HG03025 (cell line): ENCODE measurements at regions not wholly inside any gene's neighbourhood (a gene's known extent, or its start where the extent isn't known, plus 50 kb on each side); places are given as distances from the start of the nearest gene placed in this dataset.

ENCODE experiments used
- ATAC-seq: cut with Tn5 transposase; IDR thresholded peaks from one replicate; pipeline ENCODE4 v1.9.1; 2021; ENCODE audit warnings: mild to moderate bottlenecking, moderate library complexity; ENCODE audit not compliant: unreplicated experiment, low FRiP score

GRCh38 chr18:41842886-41843285 is 112.1 kb upstream of the PIK3C3 start:
- no peak for ATAC-seq

GRCh38 chr18:41829647-41830516 is 125.2 kb upstream of the PIK3C3 start:
- no peak for ATAC-seq

DNA sequence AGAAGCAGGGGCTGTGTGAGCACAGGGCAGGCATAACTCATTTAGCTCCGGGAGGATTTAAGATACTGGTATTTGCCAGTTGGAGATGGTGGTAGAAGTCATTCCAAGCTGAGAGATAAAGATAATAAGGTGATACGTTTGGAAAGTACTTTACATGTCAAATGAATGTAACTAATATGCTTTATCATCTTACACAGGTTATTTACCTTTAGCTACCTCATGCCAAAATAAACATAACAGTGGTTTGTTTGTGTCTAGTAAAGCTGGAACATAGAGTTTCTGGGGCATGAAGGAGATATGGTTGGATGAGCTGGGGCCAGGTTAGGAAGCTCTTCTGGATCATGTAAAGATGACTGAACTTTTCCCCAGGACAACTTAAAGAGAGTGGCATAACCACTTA is 126.9 kb upstream of the PIK3C3 start:
- ATAC-seq, result no peak

DNA sequence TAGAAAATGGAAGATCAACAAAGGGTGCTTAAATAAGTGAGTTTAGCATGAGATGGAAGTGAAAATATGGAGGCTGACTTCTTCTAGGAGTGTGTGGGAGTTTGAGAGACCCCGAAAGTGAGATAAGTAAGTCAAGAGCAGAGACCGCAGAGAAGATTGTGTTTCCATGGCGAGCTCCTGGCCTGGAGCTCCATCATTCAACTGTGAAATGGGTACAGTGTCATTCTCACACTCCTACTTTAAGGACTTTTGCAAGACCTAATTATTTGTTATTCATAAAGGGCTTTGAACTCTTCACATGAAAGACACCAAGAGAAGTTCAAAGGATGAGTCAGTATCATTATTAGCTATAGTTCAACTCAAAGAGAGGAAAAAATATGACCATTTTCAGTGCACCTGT is 134.2 kb upstream of the PIK3C3 start:
- ATAC-seq, result no peak

- ATAC-seq, result no peak
Measured at GRCh38 chr18:41818381-41819355, 136.4 kb upstream of the PIK3C3 start.

DNA sequence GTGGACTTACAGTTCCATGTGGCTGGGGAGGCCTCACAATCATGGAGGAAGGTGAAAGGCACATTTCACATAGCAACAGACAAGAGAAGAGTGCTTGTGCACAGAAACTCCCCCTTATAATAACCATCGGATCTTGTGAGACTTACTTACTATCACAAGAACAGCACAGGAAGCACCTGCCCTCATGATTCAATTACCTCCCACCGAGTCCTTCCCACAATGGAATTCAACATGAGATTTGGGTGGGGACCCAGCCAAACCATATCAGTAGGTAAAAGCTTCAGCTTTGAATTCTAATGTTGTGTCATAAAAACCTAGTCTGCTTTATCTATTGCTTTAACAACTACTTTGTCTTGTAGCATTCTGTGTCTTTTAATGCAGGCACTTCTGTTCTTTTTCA is 140.4 kb upstream of the PIK3C3 start:
- no peak for ATAC-seq

- no peak for ATAC-seq
Measured at GRCh38 chr18:41809652-41810051, 145.4 kb upstream of the PIK3C3 start.

DNA sequence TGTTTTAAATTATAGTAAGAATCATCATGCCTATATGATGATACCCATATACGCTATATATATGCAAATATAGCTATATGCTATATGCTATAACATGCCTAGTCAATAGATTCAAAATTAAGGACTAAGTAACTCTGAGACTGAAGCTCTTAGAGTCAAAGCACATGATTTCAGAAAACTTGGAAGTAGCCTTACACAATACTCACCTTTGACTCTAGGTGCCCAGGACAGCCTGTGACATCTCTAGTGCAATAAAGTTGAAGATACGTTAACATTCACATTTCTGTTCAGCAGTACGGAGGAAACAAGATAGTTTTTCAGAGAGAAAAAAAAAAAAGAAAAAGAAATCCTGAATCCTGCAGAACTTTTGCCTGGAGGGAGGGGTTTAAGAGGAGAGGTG is 149.7 kb upstream of the PIK3C3 start:
- ATAC-seq, result no peak

DNA sequence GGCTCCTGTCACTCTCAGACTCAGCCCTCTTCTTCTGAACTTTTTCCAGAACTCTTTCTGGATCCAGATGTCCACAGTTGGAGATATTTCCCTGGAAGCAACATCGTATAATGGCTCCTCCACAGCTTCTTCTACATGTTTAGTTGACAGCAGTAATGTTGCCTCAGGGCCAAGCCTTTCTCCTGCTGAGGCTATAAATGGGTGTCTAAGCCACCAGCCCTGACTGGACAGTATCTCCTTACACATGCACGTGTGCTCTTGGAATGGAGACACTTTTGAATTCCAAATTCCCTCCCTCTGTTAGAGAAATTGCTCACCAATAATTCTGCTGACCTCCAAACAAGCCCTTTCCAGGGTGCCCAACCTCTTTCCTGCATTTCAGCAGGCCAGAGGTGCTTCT is 156.2 kb upstream of the PIK3C3 start:
- no peak for ATAC-seq

DNA sequence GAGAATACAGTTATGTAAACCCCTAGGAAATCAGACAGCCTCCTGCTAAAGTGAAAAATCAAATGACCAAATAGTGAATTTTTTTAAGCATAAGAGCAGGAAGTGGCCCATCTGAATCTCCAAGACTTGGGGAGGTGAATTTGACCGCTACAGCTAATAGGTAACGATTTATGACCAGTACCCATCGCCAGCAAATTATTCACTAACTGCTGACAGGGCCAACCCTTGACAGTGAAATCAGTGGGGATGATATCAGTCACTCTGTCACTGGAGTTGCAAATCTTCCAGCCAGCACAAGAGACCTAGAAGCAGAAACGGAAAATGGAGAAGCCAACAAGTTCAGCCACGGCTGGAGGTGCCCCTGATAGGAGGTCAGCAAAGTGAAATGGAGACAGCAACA is 164.3 kb upstream of the PIK3C3 start:
- ATAC-seq, result no peak

DNA sequence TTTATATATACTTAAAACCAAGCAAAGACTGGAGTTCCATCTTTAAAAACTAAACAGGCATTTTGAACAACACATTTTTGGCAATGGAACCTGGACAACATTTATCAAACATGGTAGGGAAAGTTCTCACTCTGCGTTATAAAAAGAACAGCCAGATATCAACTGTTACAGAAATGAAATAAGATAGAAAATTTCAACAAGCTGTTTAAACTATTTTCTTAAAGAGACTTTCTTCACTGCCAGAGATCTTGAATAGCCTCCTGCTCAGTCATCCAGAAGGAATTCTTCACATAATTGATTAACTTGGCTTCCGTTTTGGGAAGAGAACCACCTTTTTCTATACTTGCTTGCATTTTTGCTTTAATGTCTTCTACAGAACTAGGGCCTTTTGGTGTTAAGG is 166.0 kb upstream of the PIK3C3 start:
- no peak for ATAC-seq

GRCh38 chr18:41783879-41784278 is 171.2 kb upstream of the PIK3C3 start:
- no peak for ATAC-seq

- ATAC-seq, result no peak
Measured at GRCh38 chr18:41783065-41783818, 171.8 kb upstream of the PIK3C3 start.

GRCh38 chr18:41771973-41772372 is 183.1 kb upstream of the PIK3C3 start:
- no peak for ATAC-seq

- ATAC-seq, result no peak
Measured at GRCh38 chr18:41769265-41769664, 185.8 kb upstream of the PIK3C3 start.

- no peak for ATAC-seq
Measured at GRCh38 chr18:41768467-41768866, 186.6 kb upstream of the PIK3C3 start.

GRCh38 chr18:41767960-41768359 is 187.1 kb upstream of the PIK3C3 start:
- no peak for ATAC-seq

DNA sequence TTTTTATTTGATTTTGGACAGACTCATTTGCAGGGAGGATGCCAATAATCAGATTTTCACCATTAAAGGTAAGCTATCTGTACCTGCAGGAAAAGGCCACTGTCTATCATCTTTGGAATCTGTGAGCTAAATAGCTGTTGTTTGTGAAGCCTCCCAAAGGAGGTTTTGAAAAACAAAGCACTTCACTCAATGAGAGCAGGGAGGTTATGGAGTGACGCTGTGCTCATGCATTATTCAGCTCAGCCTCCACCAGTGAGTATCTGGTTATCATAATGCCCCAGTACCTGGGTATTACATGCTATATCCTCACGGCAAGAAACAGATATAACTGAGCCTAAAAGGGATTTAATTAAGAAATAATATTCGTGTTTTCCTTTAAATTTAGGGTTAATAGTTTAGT is 189.6 kb upstream of the PIK3C3 start:
- no peak for ATAC-seq

DNA sequence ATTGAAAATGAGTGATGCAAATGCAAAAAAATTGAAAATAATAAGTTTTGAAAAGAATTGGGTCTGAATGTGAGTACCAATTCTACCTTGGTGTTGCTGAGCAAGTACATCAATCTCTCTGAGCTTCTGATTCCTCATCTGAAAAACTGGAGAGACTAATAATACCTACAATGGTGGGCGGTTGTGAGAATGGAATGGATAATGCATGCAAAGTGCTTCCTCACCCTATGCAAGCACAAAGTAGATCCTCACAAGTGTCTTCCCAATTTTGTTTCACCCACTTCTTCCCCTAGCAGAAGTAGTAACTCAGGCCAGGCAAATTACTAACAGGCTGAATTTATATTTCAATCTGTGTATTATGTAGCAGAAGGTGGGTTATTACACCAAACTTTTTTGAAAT is 191.7 kb upstream of the PIK3C3 start:
- ATAC-seq, result no peak

DNA sequence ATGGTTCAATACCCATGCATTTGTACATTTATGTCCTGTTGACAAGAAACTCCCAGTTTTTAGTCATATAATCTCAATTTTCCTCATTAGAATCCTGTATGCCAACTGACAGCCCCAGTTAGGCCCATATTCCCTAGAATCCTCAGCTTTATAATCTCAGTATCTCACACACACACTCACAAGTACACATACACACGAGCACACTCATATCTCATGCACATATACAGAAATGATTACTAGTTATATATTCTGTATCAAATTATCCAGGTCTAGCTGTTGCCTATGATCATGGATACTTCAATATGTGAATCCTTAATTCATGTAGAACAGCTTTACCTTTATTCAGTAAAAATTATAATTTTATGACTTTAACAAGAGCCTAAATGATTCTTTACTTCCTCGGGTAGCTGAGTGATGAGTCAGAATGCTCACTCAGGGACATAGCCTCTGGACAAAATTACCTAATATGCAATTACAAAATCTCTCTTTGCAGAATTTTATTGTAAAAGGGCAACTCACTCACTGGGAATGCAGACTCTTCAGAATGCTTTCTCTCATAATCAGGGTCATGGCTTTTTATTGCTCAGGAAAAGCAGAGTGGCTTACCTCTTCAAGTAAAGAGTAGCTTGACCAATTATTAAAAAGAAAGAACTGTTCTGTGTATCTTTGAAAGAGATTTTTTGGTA is 193.6 kb upstream of the PIK3C3 start:
- ATAC-seq, result no peak
